Karpas-422 (cell line): ENCODE measurements at regions not wholly inside any gene's neighbourhood (a gene's known extent, or its start where the extent isn't known, plus 50 kb on each side); places are given as distances from the start of the nearest gene placed in this dataset.
"Not testable (repeated sequence)": the region's sequence is repeated elsewhere in the genome, so short reads cannot be mapped to it uniquely, and the experiment has no call there.

Experiments used
- DNase-seq: peaks from one replicate; pipeline ENCODE4 v3.0.0-alpha.2; 2015
- H2AFZ ChIP-seq: fragments of 200-600 bp; sonication (generic); 2 replicates; pipeline ENCODE4 v1.6.1; 2014; ENCODE audit warnings: antibody characterized with exemption, low read length, mixed read lengths
- H3K27ac ChIP-seq: fragments of 200-600 bp; sonication (generic); 2 replicates; pipeline ENCODE4 v1.5.1; 2014; ENCODE audit warnings: mild to moderate bottlenecking, low read length, moderate library complexity
- H3K27me3 ChIP-seq: fragments of 200-600 bp; sonication (generic); 2 replicates; pipeline ENCODE4 v1.6.1; 2014; ENCODE audit warnings: low read length, mixed read lengths
- H3K36me3 ChIP-seq: fragments of 200-600 bp; sonication (generic); 2 replicates; pipeline ENCODE4 v1.6.1; 2014; ENCODE audit warnings: low read length, mixed read lengths; ENCODE audit not compliant: insufficient read depth
- H3K4me1 ChIP-seq: fragments of 200-600 bp; sonication (generic); 2 replicates; pipeline ENCODE4 v1.6.1; 2014; ENCODE audit warnings: mild to moderate bottlenecking, low read length, mixed read lengths
- H3K4me2 ChIP-seq: fragments of 200-600 bp; sonication (generic); 2 replicates; pipeline ENCODE4 v1.6.1; 2014; ENCODE audit warnings: low read length, low read depth, mild to moderate bottlenecking; ENCODE audit not compliant: poor library complexity, severe bottlenecking
- H3K4me3 ChIP-seq: fragments of 200-600 bp; sonication (generic); 2 replicates; pipeline ENCODE4 v1.5.1; 2014; ENCODE audit warnings: mild to moderate bottlenecking, antibody characterized with exemption, low read length, mixed read lengths
- H3K79me2 ChIP-seq: fragments of 200-600 bp; sonication (generic); 2 replicates; pipeline ENCODE4 v1.6.1; 2014; ENCODE audit warnings: mild to moderate bottlenecking, low read length, mixed read lengths
- H3K9ac ChIP-seq: fragments of 200-600 bp; sonication (generic); 2 replicates; pipeline ENCODE4 v1.6.0; 2014; ENCODE audit warnings: low read length
- H3K9me2 ChIP-seq: fragments of 200-600 bp; sonication (generic), shearing (Covaris generic); replicated peaks from 2 replicates; pipeline ENCODE4 v1.6.0; 2014; ENCODE audit warnings: mild to moderate bottlenecking, low read length, moderate library complexity; ENCODE audit not compliant: insufficient read depth
- H3K9me3 ChIP-seq: fragments of 300-700, 200-600 bp; sonication (generic); 2 replicates; pipeline ENCODE4 v1.6.1; 2014; ENCODE audit warnings: low read length, mixed read lengths
- H4K20me1 ChIP-seq: fragments of 200-600 bp; sonication (generic); 2 replicates; pipeline ENCODE4 v1.6.1; 2014; ENCODE audit warnings: mild to moderate bottlenecking, antibody characterized with exemption, low read length, low read depth; ENCODE audit not compliant: insufficient read depth

GRCh38 chr18:73535189-73535588, 612.4 kb downstream of the FBXO15 start:
- H3K4me3 ChIP-seq = no peak overlapping the region
- peaks cover 25% of the 10 kb centered on the region for H3K9me3 ChIP-seq
- H3K27ac ChIP-seq = no peak overlapping the region
- no peak overlapping the region for H2AFZ ChIP-seq
- H3K36me3 ChIP-seq = no peaks in the 10 kb centered on the region
- H3K4me2 ChIP-seq = no peak overlapping the region
- no peaks in the 10 kb centered on the region for H3K79me2 ChIP-seq
- no peak for DNase-seq
- H4K20me1 ChIP-seq = no peaks in the 10 kb centered on the region
- H3K9ac ChIP-seq = no peak overlapping the region
- no peaks in the 10 kb centered on the region for H3K4me1 ChIP-seq
- no peaks in the 10 kb centered on the region for H3K27me3 ChIP-seq
- H3K9me2 ChIP-seq = no peaks in the 10 kb centered on the region; the same call in 1 of the 2 replicates

GRCh38 chr18:73531601-73532000, 616.0 kb downstream of the FBXO15 start:
- H3K9ac ChIP-seq = no peak overlapping the region
- H3K36me3 ChIP-seq = no peaks in the 10 kb centered on the region
- H4K20me1 ChIP-seq = no peaks in the 10 kb centered on the region
- no peak for DNase-seq
- H3K27me3 ChIP-seq = no peaks in the 10 kb centered on the region
- H3K27ac ChIP-seq = no peak overlapping the region
- H3K9me2 ChIP-seq = no peaks in the 10 kb centered on the region
- no peaks in the 10 kb centered on the region for H3K79me2 ChIP-seq
- H3K4me3 ChIP-seq = no peak overlapping the region
- no peak overlapping the region for H2AFZ ChIP-seq
- peaks cover 36% of the 10 kb centered on the region for H3K9me3 ChIP-seq
- H3K4me2 ChIP-seq = no peak overlapping the region
- H3K4me1 ChIP-seq = no peaks in the 10 kb centered on the region

- H3K9me3 ChIP-seq = peaks cover 45% of the 10 kb centered on the region
- H3K9ac ChIP-seq = no peak overlapping the region
- no peaks in the 10 kb centered on the region for H3K79me2 ChIP-seq
- H3K36me3 ChIP-seq = no peaks in the 10 kb centered on the region
- H3K27ac ChIP-seq = no peak overlapping the region
- H3K4me1 ChIP-seq = no peaks in the 10 kb centered on the region
- H3K27me3 ChIP-seq = no peaks in the 10 kb centered on the region
- no peak overlapping the region for H2AFZ ChIP-seq
- no peaks in the 10 kb centered on the region for H3K9me2 ChIP-seq
- DNase-seq = no peak
- H3K4me3 ChIP-seq = no peak overlapping the region
- no peaks in the 10 kb centered on the region for H4K20me1 ChIP-seq
- H3K4me2 ChIP-seq = no peak overlapping the region
Observed at GRCh38 chr18:73528066-73528465, 619.6 kb downstream of the FBXO15 start.

- H3K27ac ChIP-seq = no peak overlapping the region
- no peaks in the 10 kb centered on the region for H3K4me1 ChIP-seq
- H3K9me3 ChIP-seq = peaks cover 30% of the 10 kb centered on the region
- no peak overlapping the region for H3K4me3 ChIP-seq
- H3K27me3 ChIP-seq = no peaks in the 10 kb centered on the region
- H3K9ac ChIP-seq = no peak overlapping the region
- no peak overlapping the region for H2AFZ ChIP-seq
- no peaks in the 10 kb centered on the region for H4K20me1 ChIP-seq
- no peak overlapping the region for H3K4me2 ChIP-seq
- H3K36me3 ChIP-seq = no peaks in the 10 kb centered on the region
- peak; percentile 60 for DNase-seq
- no peaks in the 10 kb centered on the region for H3K9me2 ChIP-seq
- no peaks in the 10 kb centered on the region for H3K79me2 ChIP-seq
Observed at GRCh38 chr18:73520229-73520628, 627.4 kb downstream of the FBXO15 start.

- H3K9ac ChIP-seq, H4K20me1 ChIP-seq, H3K4me3 ChIP-seq, H3K4me2 ChIP-seq, H3K4me1 ChIP-seq, H3K27ac ChIP-seq, H3K9me2 ChIP-seq, H3K79me2 ChIP-seq, H2AFZ ChIP-seq, H3K36me3 ChIP-seq, H3K27me3 ChIP-seq, DNase-seq: not testable (repeated sequence)
- H3K9me3 ChIP-seq = peaks cover 32% of the 10 kb centered on the region
Observed at GRCh38 chr18:73516056-73516455, 631.6 kb downstream of the FBXO15 start.

GRCh38 chr18:73514449-73514848, 633.2 kb downstream of the FBXO15 start:
- Histone ChIP-seq H3K4me2 (no peak overlapping the region), H2AFZ (no peak overlapping the region), H3K27ac (no peak overlapping the region), H3K9ac (no peak overlapping the region), H3K4me1 (no peaks in the 10 kb centered on the region), H3K9me3 (peaks cover 31% of the 10 kb centered on the region), H3K9me2 (no peaks in the 10 kb centered on the region; the same call in 1 of the 2 replicates), H3K36me3 (no peaks in the 10 kb centered on the region), H4K20me1 (no peaks in the 10 kb centered on the region), H3K79me2 (no peaks in the 10 kb centered on the region), H3K4me3 (no peak overlapping the region), H3K27me3 (no peaks in the 10 kb centered on the region)
- DNase-seq = no peak

- H3K27ac ChIP-seq = no peak overlapping the region
- no peak overlapping the region for H2AFZ ChIP-seq
- H3K79me2 ChIP-seq = no peaks in the 10 kb centered on the region
- DNase-seq = no peak
- H3K36me3 ChIP-seq = no peaks in the 10 kb centered on the region
- no peak overlapping the region for H3K4me2 ChIP-seq
- no peak overlapping the region for H3K9ac ChIP-seq
- H3K9me2 ChIP-seq = no peaks in the 10 kb centered on the region; the same call in 1 of the 2 replicates
- H3K4me3 ChIP-seq = no peak overlapping the region
- H3K27me3 ChIP-seq = no peaks in the 10 kb centered on the region
- H4K20me1 ChIP-seq = no peaks in the 10 kb centered on the region
- peaks cover 36% of the 10 kb centered on the region for H3K9me3 ChIP-seq
- no peaks in the 10 kb centered on the region for H3K4me1 ChIP-seq
Observed at GRCh38 chr18:73511771-73512503, 635.7 kb downstream of the FBXO15 start.

- DNase-seq = no peak
- no peaks in the 10 kb centered on the region for H3K4me1 ChIP-seq
- no peak overlapping the region for H2AFZ ChIP-seq
- peaks cover 41% of the 10 kb centered on the region for H3K9me3 ChIP-seq
- no peak overlapping the region for H3K4me3 ChIP-seq
- H3K4me2 ChIP-seq = no peak overlapping the region
- H3K9me2 ChIP-seq = no peaks in the 10 kb centered on the region; the same call in 1 of the 2 replicates
- H3K36me3 ChIP-seq = no peaks in the 10 kb centered on the region
- H3K27ac ChIP-seq = no peak overlapping the region
- no peaks in the 10 kb centered on the region for H4K20me1 ChIP-seq
- no peak overlapping the region for H3K9ac ChIP-seq
- H3K79me2 ChIP-seq = no peaks in the 10 kb centered on the region
- no peaks in the 10 kb centered on the region for H3K27me3 ChIP-seq
Observed at GRCh38 chr18:73509460-73509859, 638.2 kb downstream of the FBXO15 start.
